ENCODE measurements at regions not wholly inside any gene's neighbourhood (a gene's known extent, or its start where the extent isn't known, plus 50 kb on each side); places are given as distances from the start of the nearest gene placed in this dataset.
"Not testable (repeated sequence)": the region's sequence is repeated elsewhere in the genome, so short reads cannot be mapped to it uniquely, and the experiment has no call there.

- no peak for DNase-seq
Measured at GRCh38 chr3:159238646-159239045, 436.8 kb downstream of the MFSD1 start.

- DNase-seq: no peak
Measured at GRCh38 chr3:159239059-159239458, 437.2 kb downstream of the MFSD1 start.

GRCh38 chr3:159244933-159245332, 443.1 kb downstream of the MFSD1 start:
- no peak for DNase-seq

GRCh38 chr3:159245871-159246270, 444.0 kb downstream of the MFSD1 start:
- DNase-seq: no peak

GRCh38 chr3:159246385-159246784, 444.5 kb downstream of the MFSD1 start:
- no peak for DNase-seq

GRCh38 chr3:159249472-159250174, 447.8 kb downstream of the MFSD1 start:
- DNase-seq: no peak

- DNase-seq: no peak
Measured at GRCh38 chr3:159250961-159251360, 449.1 kb downstream of the MFSD1 start.

GRCh38 chr3:159252274-159252673, 450.4 kb downstream of the MFSD1 start:
- DNase-seq: no peak

GRCh38 chr3:159252772-159253384, 451.0 kb downstream of the MFSD1 start:
- DNase-seq: no peak

- no peak for DNase-seq
Measured at GRCh38 chr3:159253860-159254259, 452.0 kb downstream of the MFSD1 start.

- no peak for DNase-seq
Measured at GRCh38 chr3:159257954-159258353, 456.1 kb downstream of the MFSD1 start.

- DNase-seq: no peak
Measured at GRCh38 chr3:159258934-159259333, 457.1 kb downstream of the MFSD1 start.

GRCh38 chr3:159260049-159260662, 458.3 kb downstream of the MFSD1 start:
- peak; percentile 49 for DNase-seq

GRCh38 chr3:159261333-159261732, 459.5 kb downstream of the MFSD1 start:
- not testable (repeated sequence) for DNase-seq

- DNase-seq: no peak
Measured at GRCh38 chr3:159263750-159264553, 462.1 kb downstream of the MFSD1 start.

GRCh38 chr3:159265705-159266104, 463.9 kb downstream of the MFSD1 start:
- DNase-seq: no peak

- peak; percentile 18 for DNase-seq
Measured at GRCh38 chr3:159266779-159267178, 464.9 kb downstream of the MFSD1 start.

- no peak for DNase-seq
Measured at GRCh38 chr3:159271799-159272512, 470.1 kb downstream of the MFSD1 start.

GRCh38 chr3:159273070-159273469, 471.2 kb downstream of the MFSD1 start:
- no peak for DNase-seq

GRCh38 chr3:159273608-159274007, 471.8 kb downstream of the MFSD1 start:
- no peak for DNase-seq

- DNase-seq: no peak
Measured at GRCh38 chr3:159275741-159276140, 473.9 kb downstream of the MFSD1 start.

GRCh38 chr3:159277814-159278213, 476.0 kb downstream of the MFSD1 start:
- no peak for DNase-seq

Data from NCI-H1436 (cell line).